ENCODE measurements at regions not wholly inside any gene's neighbourhood (a gene's known extent, or its start where the extent isn't known, plus 50 kb on each side); places are given as distances from the start of the nearest gene placed in this dataset.

DNA sequence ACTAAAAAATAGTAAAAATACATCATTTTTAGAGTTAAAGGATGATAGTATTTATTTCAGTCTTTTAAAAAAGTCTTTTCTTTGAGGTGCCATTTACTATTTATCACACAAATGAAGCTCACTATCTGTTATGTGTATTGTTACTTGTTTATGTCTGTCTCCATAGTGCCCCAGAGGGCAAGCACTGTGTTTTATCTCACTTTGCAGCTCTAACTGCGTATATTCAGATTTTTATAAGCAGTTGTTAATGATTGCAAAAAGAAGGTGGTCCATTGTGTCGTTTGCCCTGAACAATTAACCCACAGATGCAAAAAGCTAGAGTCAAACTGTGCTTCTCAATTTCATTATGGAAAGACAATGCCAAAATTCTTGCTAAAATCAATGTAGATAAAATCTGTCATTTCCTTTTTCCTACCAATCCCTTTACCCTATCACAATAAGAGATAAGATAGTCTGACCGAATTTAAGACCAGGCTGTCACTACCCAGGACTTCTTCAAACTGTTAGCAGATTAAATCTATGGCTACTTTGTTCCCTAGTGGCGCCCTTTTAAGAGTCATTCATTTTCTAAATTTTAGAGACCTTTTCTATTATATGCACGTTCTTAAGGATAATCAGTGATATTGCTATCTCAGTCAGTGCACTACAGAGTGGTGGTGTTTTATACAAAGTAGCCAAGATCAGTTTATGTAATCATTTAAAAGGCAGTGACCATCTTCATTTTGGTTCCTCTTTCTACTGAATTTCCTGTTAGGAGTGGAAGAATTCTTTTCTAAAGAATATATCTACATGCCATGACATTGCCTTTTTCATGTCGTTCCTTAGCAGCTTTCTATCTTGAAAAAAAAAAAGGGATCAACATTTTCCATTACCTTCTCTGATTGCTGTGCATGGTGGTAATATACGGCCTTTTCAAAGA, 133.1 kb upstream of the PRDM1 start:
- DNase-seq (ENCODE audit: low read depth): no peak
- Histone ChIP-seq H3K4me3 (ENCODE audit: low read depth, low read length) (no peak overlapping the region), H3K27me3 (ENCODE audit: control insufficient read depth, insufficient read depth, low read length) (no peaks in the 10 kb centered on the region), H3K36me3 (ENCODE audit: control insufficient read depth, insufficient read depth, low read length) (no peaks in the 10 kb centered on the region)
- TF ChIP-seq, protein P1, sequence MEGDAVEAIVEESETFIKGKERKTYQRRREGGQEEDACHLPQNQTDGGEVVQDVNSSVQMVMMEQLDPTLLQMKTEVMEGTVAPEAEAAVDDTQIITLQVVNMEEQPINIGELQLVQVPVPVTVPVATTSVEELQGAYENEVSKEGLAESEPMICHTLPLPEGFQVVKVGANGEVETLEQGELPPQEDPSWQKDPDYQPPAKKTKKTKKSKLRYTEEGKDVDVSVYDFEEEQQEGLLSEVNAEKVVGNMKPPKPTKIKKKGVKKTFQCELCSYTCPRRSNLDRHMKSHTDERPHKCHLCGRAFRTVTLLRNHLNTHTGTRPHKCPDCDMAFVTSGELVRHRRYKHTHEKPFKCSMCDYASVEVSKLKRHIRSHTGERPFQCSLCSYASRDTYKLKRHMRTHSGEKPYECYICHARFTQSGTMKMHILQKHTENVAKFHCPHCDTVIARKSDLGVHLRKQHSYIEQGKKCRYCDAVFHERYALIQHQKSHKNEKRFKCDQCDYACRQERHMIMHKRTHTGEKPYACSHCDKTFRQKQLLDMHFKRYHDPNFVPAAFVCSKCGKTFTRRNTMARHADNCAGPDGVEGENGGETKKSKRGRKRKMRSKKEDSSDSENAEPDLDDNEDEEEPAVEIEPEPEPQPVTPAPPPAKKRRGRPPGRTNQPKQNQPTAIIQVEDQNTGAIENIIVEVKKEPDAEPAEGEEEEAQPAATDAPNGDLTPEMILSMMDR (IDR thresholded peaks at IDR 0.05; ENCODE audit: insufficient read depth, low read length, poor library complexity, severe bottlenecking): no peak

DNA sequence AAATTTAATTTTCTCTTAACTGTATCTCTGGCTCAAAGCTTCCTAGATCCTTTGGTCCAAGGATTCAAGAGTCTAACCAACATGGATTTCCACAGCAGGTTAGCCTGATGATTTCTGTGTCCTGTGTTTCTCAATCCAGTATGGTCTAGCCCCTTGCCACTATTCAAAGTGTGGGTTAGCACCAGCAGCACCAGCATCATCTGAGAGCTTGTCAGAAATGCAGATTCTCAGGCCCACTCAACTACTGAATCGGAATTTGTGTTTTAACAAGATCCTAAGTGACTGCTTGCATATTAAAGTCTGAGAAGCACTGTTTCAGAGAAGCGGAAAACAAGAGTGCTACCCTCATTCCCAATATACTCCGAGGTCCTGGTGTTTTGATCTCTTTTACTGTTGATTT, 133.8 kb upstream of the PRDM1 start:
- Histone ChIP-seq H3K4me3 (ENCODE audit: low read depth, low read length) (no peak overlapping the region), H3K36me3 (ENCODE audit: control insufficient read depth, insufficient read depth, low read length) (no peaks in the 10 kb centered on the region), H3K27me3 (ENCODE audit: control insufficient read depth, insufficient read depth, low read length) (no peaks in the 10 kb centered on the region)
- TF ChIP-seq, protein P1 (IDR thresholded peaks at IDR 0.05; ENCODE audit: insufficient read depth, low read length, poor library complexity, severe bottlenecking): no peak
- no peak for DNase-seq (ENCODE audit: low read depth)

DNA sequence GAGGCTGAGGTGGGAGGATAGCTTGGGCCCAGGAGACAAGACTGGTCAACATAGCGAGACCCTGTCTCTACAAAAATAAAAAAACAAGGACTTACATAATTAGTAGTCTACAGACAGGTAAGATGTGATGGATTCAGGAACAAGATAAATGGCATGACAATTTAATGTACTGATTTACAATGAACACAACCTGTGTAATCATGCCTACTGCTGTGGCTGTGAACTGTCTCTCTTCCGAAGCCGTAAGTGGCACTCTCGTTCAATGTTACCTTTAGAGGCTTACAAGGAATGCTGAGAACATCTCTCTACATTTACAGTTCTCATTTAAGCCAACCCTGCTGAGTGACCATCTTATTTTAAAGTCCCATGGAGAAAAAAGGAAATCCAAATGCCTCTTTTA, 134.8 kb upstream of the PRDM1 start:
- TF ChIP-seq, protein P1 (IDR thresholded peaks at IDR 0.05; ENCODE audit: insufficient read depth, low read length, poor library complexity, severe bottlenecking): no peak
- Histone ChIP-seq H3K36me3 (ENCODE audit: control insufficient read depth, insufficient read depth, low read length) (no peaks in the 10 kb centered on the region), H3K4me3 (ENCODE audit: low read depth, low read length) (no peak overlapping the region), H3K27me3 (ENCODE audit: control insufficient read depth, insufficient read depth, low read length) (no peaks in the 10 kb centered on the region)
- no peak for DNase-seq (ENCODE audit: low read depth)

DNA sequence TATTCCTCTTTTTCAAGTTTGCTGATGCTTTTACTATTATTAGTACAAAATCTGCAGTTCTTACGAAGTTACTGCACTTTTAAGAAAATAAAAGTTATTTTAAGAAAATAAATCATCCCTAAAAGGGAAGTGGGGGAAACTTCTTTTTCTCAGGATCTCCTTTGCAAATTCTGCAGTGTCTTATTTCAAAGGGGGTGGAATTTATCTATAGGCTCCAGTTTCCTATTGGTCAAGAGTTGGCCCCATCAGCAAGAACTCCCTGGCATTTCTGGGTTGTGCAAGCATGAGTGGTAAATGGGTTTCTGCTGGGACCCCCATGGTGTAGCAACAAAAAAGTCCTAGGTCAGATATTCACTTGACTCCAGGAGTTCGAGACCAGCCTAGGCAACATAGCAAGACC, 136.3 kb upstream of the PRDM1 start:
- TF ChIP-seq, protein P1 (IDR thresholded peaks at IDR 0.05; ENCODE audit: insufficient read depth, low read length, poor library complexity, severe bottlenecking): no peak
- DNase-seq (ENCODE audit: low read depth): no peak
- H3K4me3 ChIP-seq (ENCODE audit: low read depth, low read length): no peak overlapping the region
- H3K36me3 ChIP-seq (ENCODE audit: control insufficient read depth, insufficient read depth, low read length): no peaks in the 10 kb centered on the region
- no peaks in the 10 kb centered on the region for H3K27me3 ChIP-seq (ENCODE audit: control insufficient read depth, insufficient read depth, low read length)

DNA sequence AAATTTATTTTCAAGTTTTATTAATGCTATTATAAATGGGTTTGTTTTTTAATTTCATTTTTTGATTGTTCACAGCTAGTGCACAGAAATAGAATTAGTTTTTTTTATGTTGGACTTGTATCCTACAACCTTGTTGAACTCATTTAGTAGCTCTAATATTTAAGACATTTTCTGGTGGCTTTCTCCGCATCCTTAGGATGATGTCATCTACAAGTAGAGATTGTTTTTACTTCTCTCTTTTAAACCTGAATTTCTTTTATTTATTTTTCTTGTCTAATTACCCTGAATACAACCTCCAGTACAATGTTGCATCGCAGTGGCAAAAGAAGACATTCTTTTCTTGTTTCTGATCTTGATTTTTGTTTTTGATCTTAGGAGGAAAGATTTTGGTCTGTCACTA, 142.6 kb upstream of the PRDM1 start:
- Histone ChIP-seq H3K36me3 (ENCODE audit: control insufficient read depth, insufficient read depth, low read length) (no peaks in the 10 kb centered on the region), H3K27me3 (ENCODE audit: control insufficient read depth, insufficient read depth, low read length) (no peaks in the 10 kb centered on the region), H3K4me3 (ENCODE audit: low read depth, low read length) (no peak overlapping the region)
- TF ChIP-seq, protein P1 (IDR thresholded peaks at IDR 0.05; ENCODE audit: insufficient read depth, low read length, poor library complexity, severe bottlenecking): no peak
- no peak for DNase-seq (ENCODE audit: low read depth)
